Keratinocyte (primary cell): ENCODE measurements at regions not wholly inside any gene's neighbourhood (a gene's known extent, or its start where the extent isn't known, plus 50 kb on each side); places are given as distances from the start of the nearest gene placed in this dataset.

Experiments
- EZH2 ChIP-seq: IDR thresholded peaks from one replicate; pipeline ENCODE4 v1.6.1; 2012; ENCODE audit warnings: inconsistent platforms, mild to moderate bottlenecking, low read length, moderate library complexity
- TF ChIP-seq, protein P1 (sequence below), 3 experiments: IDR thresholded peaks in 1 of 3; conservative IDR thresholded peaks in 1 of 3; optimal IDR thresholded peaks in 1 of 3; 2 replicates in 2 of 3; 3 replicates in 1 of 3; pipeline versions ENCODE3 to v1.5.1; 2011; ENCODE audit warnings: low read length in 3 of 3, mild to moderate bottlenecking in 3 of 3, moderate library complexity in 2 of 3, control low read depth in 1 of 3, inconsistent platforms in 1 of 3; ENCODE audit not compliant: insufficient read depth in 2 of 3; ENCODE audit errors: extremely low read depth in 1 of 3

DNA sequence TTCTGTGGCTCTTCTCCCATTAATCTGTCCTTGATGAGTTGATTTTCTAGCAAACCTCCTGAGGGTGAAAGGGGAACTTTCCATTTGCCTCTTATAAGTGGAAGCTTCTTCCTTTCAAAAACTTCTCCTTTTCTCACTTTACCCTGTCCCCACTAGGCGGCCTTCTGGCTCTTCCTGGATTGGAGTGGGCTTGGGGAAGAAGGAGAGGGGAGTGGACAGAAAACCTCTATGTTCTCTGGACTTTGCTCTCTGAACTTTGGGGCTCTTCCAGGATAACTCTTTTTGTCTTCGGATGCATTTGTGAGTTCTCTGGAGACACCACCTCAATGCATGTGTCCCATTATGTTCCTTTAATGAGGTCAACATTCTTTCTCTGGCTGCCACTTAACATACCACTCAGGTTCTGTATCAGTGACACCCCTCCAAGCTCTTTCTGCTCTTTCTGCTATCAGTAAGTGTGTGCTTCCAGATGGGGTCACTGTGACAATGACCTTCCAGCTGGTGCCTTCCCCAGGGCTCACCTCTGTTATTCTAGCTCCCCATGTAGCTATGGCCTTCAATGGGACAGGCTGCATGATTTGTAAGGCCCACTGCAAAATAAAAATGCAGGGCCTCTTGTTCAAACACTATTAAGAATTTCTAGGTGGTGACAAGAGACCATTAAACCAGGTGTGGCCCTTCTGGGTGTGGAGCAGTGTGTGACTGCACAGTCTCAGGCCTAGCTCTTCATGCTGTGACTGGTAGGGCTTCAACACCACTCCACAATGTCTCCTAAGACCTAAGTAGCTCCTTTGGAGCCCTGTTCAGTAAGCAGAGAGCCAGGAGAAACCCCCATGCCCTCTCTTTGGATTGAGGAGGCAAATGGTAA lies 389.2 kb downstream of the EFNB2 start:
- TF ChIP-seq, protein P1, sequence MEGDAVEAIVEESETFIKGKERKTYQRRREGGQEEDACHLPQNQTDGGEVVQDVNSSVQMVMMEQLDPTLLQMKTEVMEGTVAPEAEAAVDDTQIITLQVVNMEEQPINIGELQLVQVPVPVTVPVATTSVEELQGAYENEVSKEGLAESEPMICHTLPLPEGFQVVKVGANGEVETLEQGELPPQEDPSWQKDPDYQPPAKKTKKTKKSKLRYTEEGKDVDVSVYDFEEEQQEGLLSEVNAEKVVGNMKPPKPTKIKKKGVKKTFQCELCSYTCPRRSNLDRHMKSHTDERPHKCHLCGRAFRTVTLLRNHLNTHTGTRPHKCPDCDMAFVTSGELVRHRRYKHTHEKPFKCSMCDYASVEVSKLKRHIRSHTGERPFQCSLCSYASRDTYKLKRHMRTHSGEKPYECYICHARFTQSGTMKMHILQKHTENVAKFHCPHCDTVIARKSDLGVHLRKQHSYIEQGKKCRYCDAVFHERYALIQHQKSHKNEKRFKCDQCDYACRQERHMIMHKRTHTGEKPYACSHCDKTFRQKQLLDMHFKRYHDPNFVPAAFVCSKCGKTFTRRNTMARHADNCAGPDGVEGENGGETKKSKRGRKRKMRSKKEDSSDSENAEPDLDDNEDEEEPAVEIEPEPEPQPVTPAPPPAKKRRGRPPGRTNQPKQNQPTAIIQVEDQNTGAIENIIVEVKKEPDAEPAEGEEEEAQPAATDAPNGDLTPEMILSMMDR (optimal IDR thresholded peaks at IDR 0.05 in 1 of 3, IDR thresholded peaks at IDR 0.05 in 1 of 3, conservative IDR thresholded peaks at IDR 0.05 in 1 of 3; ENCODE audit: extremely low read depth in 1 of 3, insufficient read depth in 2 of 3, low read length in 3 of 3), result peak in 2 of 3 experiments; percentile 6 to 16
- TF ChIP-seq EZH2, result no peak
